ENCODE measurements at regions not wholly inside any gene's neighbourhood (a gene's known extent, or its start where the extent isn't known, plus 50 kb on each side); places are given as distances from the start of the nearest gene placed in this dataset.

DNA sequence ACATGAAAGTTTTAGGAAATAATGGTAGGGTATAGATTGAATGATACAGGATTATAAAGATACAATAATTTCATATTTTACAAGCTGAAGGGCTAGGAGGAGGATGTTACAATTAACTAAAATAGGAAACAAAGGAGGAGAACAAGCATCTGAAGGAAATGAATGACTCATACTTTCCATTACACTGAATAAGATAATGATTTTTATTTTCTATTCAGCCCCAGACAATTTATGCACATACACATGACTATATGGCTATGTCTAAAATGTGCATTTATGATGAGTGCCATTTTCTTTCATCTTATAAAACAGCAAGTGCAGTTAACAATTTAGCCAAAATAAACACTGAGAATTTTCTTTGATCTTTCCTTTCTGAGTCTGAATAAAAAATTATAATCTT is 994.6 kb upstream of the ADGRB3 start:
- Histone ChIP-seq H3K9me2 (replicated peaks; ENCODE audit: low read length) (no peaks in the 10 kb centered on the region), H3K4me1 (ENCODE audit: insufficient read depth, low read length) (no peaks in the 10 kb centered on the region), H3F3A (ENCODE audit: low read length, unreplicated experiment) (no peaks in the 10 kb centered on the region), H3K79me2 (ENCODE audit: low read length) (no peaks in the 10 kb centered on the region), H3K9ac (ENCODE audit: low read length) (no peak overlapping the region), H2AFZ (ENCODE audit: low read length) (no peak overlapping the region), H3K36me3 (ENCODE audit: low read depth, low read length) (no peaks in the 10 kb centered on the region), H3K27ac (ENCODE audit: low read length) (no peak overlapping the region), H4K20me1 (ENCODE audit: low read length) (no peaks in the 10 kb centered on the region), H3K4me3 (ENCODE audit: low read length) (no peak overlapping the region), H3K27me3 (ENCODE audit: low read length) (no peaks in the 10 kb centered on the region), H3K9me3 (ENCODE audit: low read length) (no peaks in the 10 kb centered on the region), H3K4me2 (ENCODE audit: low read length) (no peak overlapping the region)
- ChIA-PET POLR2A (ENCODE audit: unreplicated experiment) (no interaction called here), CTCF (no interaction called here)
- no peak for DNase-seq
- TF ChIP-seq EZH2 (IDR thresholded peaks at IDR 0.05; ENCODE audit: low read length, unreplicated experiment), result no peak
- TF ChIP-seq CTCF (conservative IDR thresholded peaks at IDR 0.05; ENCODE audit: low read depth, low read length), result no peak
- TF ChIP-seq EZH2phosphoT487 (IDR thresholded peaks at IDR 0.05; ENCODE audit: borderline replicate concordance, low read length), result no peak
- intact Hi-C loops (cut with micrococcal nuclease), result no loop called here
- no TSS peak for BruUV-seq (replicated peaks)
- ATAC-seq, result no peak

- ATAC-seq (no peak), DNase-seq (no peak)
- Histone ChIP-seq H3K36me3 (ENCODE audit: low read depth, low read length) (no peaks in the 10 kb centered on the region), H3K4me2 (ENCODE audit: low read length) (no peak overlapping the region), H3K9me3 (ENCODE audit: low read length) (no peaks in the 10 kb centered on the region), H3K4me3 (ENCODE audit: low read length) (no peak overlapping the region), H3K4me1 (ENCODE audit: insufficient read depth, low read length) (no peaks in the 10 kb centered on the region), H3K79me2 (ENCODE audit: low read length) (no peaks in the 10 kb centered on the region), H3K9me2 (replicated peaks; ENCODE audit: low read length) (no peaks in the 10 kb centered on the region), H2AFZ (ENCODE audit: low read length) (no peak overlapping the region), H3K27ac (ENCODE audit: low read length) (no peak overlapping the region), H4K20me1 (ENCODE audit: low read length) (no peaks in the 10 kb centered on the region), H3F3A (ENCODE audit: low read length, unreplicated experiment) (no peaks in the 10 kb centered on the region), H3K9ac (ENCODE audit: low read length) (no peak overlapping the region), H3K27me3 (ENCODE audit: low read length) (no peaks in the 10 kb centered on the region)
- intact Hi-C loops (cut with micrococcal nuclease), result no loop called here
- POLR2A ChIA-PET (ENCODE audit: unreplicated experiment), result no interaction called here
- CTCF ChIA-PET, result no interaction called here
- no peak for TF ChIP-seq EZH2 (IDR thresholded peaks at IDR 0.05; ENCODE audit: low read length, unreplicated experiment)
- no peak for TF ChIP-seq CTCF (conservative IDR thresholded peaks at IDR 0.05; ENCODE audit: low read depth, low read length)
- no peak for TF ChIP-seq EZH2phosphoT487 (IDR thresholded peaks at IDR 0.05; ENCODE audit: borderline replicate concordance, low read length)
- no TSS peak for BruUV-seq (replicated peaks)
These were observed 995.9 kb upstream of the ADGRB3 start for GRCh38 chr6:67639161-67639560.

DNA sequence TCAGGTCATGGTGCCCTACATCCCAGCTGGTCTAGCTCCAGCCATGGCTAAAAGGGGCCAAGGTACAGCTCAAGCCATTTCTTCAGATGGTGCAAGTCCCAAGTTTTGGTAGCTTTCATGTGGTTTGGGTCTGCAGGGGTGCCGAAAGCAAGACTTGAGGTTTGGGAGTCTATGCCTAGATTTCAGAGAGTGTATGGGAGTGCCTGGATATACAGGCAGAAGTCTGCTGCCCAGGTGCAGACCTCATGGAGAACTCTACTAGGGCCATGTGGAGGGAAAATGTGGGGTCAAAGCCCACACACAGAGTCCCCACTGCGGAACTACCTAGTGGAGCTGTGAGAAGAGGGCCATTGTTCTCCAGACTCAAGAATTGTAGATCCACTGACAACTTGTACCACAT is 1000.9 kb upstream of the ADGRB3 start:
- intact Hi-C loops (cut with micrococcal nuclease), result no loop called here
- Histone ChIP-seq H3K9me2 (replicated peaks; ENCODE audit: low read length) (no peaks in the 10 kb centered on the region), H3K4me2 (ENCODE audit: low read length) (no peak overlapping the region), H2AFZ (ENCODE audit: low read length) (no peak overlapping the region), H3K27me3 (ENCODE audit: low read length) (no peaks in the 10 kb centered on the region), H4K20me1 (ENCODE audit: low read length) (no peaks in the 10 kb centered on the region), H3K36me3 (ENCODE audit: low read depth, low read length) (no peaks in the 10 kb centered on the region), H3K27ac (ENCODE audit: low read length) (no peak overlapping the region), H3K4me3 (ENCODE audit: low read length) (no peak overlapping the region), H3K4me1 (ENCODE audit: insufficient read depth, low read length) (peaks cover 13% of the 10 kb centered on the region), H3K9me3 (ENCODE audit: low read length) (no peaks in the 10 kb centered on the region), H3K79me2 (ENCODE audit: low read length) (no peaks in the 10 kb centered on the region), H3K9ac (ENCODE audit: low read length) (no peak overlapping the region), H3F3A (ENCODE audit: low read length, unreplicated experiment) (no peaks in the 10 kb centered on the region)
- BruUV-seq (replicated peaks), result no TSS peak
- CTCF ChIA-PET, result no interaction called here
- ATAC-seq (no peak), DNase-seq (no peak)
- no peak for TF ChIP-seq EZH2phosphoT487 (IDR thresholded peaks at IDR 0.05; ENCODE audit: borderline replicate concordance, low read length)
- TF ChIP-seq CTCF (conservative IDR thresholded peaks at IDR 0.05; ENCODE audit: low read depth, low read length), result no peak
- no peak for TF ChIP-seq EZH2 (IDR thresholded peaks at IDR 0.05; ENCODE audit: low read length, unreplicated experiment)
- POLR2A ChIA-PET (ENCODE audit: unreplicated experiment), result no interaction called here
